ENCODE measurements at regions not wholly inside any gene's neighbourhood (a gene's known extent, or its start where the extent isn't known, plus 50 kb on each side); places are given as distances from the start of the nearest gene placed in this dataset.

DNA sequence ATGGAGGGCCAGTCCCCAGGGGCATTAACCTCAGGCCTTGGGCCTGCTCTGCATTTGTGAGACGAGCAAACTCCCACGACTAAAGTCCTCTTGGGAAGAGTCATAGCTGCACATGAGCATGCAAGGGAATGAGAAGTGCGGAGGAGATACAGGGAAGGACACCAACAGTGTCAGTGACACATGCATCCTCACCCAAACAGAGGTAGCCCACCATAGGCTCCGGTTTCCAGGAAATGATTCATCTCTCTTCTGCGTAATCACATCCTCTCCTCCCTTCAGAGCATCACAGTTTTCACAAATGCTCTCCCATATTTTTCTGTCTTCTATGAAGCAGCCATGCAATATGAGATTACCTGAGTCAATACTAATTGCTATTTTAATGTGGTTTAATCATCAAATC, 725.7 kb upstream of the GOT2 start:
- no peak for TF ChIP-seq TAF1 (IDR thresholded peaks at IDR 0.05; ENCODE audit: control insufficient read depth, extremely low read depth, insufficient read depth, low read length, severe bottlenecking)
- no peak for TF ChIP-seq POLR2A (conservative IDR thresholded peaks at IDR 0.05)
- no peak for TF ChIP-seq CC2D1A (IDR thresholded peaks at IDR 0.05)
- TF ChIP-seq, protein P1, sequence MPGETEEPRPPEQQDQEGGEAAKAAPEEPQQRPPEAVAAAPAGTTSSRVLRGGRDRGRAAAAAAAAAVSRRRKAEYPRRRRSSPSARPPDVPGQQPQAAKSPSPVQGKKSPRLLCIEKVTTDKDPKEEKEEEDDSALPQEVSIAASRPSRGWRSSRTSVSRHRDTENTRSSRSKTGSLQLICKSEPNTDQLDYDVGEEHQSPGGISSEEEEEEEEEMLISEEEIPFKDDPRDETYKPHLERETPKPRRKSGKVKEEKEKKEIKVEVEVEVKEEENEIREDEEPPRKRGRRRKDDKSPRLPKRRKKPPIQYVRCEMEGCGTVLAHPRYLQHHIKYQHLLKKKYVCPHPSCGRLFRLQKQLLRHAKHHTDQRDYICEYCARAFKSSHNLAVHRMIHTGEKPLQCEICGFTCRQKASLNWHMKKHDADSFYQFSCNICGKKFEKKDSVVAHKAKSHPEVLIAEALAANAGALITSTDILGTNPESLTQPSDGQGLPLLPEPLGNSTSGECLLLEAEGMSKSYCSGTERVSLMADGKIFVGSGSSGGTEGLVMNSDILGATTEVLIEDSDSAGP (CRISPR knock-in tag; IDR thresholded peaks at IDR 0.05), result no peak
- TF ChIP-seq YY1 (IDR thresholded peaks at IDR 0.05; ENCODE audit: borderline replicate concordance in 1 of 3, control insufficient read depth in 1 of 3, extremely low read depth in 1 of 3, insufficient read depth in 3 of 3, insufficient read length in 1 of 3, insufficient replicate concordance in 2 of 3, low read depth in 1 of 3, low read length in 2 of 3), result no peak
- TF ChIP-seq, protein P2, sequence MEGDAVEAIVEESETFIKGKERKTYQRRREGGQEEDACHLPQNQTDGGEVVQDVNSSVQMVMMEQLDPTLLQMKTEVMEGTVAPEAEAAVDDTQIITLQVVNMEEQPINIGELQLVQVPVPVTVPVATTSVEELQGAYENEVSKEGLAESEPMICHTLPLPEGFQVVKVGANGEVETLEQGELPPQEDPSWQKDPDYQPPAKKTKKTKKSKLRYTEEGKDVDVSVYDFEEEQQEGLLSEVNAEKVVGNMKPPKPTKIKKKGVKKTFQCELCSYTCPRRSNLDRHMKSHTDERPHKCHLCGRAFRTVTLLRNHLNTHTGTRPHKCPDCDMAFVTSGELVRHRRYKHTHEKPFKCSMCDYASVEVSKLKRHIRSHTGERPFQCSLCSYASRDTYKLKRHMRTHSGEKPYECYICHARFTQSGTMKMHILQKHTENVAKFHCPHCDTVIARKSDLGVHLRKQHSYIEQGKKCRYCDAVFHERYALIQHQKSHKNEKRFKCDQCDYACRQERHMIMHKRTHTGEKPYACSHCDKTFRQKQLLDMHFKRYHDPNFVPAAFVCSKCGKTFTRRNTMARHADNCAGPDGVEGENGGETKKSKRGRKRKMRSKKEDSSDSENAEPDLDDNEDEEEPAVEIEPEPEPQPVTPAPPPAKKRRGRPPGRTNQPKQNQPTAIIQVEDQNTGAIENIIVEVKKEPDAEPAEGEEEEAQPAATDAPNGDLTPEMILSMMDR (IDR thresholded peaks at IDR 0.05 in 2 of 3, conservative IDR thresholded peaks at IDR 0.05 in 1 of 3; ENCODE audit: insufficient read depth in 2 of 3, low read depth in 1 of 3, low read length in 3 of 3), result no peak
- TF ChIP-seq, protein P3, sequence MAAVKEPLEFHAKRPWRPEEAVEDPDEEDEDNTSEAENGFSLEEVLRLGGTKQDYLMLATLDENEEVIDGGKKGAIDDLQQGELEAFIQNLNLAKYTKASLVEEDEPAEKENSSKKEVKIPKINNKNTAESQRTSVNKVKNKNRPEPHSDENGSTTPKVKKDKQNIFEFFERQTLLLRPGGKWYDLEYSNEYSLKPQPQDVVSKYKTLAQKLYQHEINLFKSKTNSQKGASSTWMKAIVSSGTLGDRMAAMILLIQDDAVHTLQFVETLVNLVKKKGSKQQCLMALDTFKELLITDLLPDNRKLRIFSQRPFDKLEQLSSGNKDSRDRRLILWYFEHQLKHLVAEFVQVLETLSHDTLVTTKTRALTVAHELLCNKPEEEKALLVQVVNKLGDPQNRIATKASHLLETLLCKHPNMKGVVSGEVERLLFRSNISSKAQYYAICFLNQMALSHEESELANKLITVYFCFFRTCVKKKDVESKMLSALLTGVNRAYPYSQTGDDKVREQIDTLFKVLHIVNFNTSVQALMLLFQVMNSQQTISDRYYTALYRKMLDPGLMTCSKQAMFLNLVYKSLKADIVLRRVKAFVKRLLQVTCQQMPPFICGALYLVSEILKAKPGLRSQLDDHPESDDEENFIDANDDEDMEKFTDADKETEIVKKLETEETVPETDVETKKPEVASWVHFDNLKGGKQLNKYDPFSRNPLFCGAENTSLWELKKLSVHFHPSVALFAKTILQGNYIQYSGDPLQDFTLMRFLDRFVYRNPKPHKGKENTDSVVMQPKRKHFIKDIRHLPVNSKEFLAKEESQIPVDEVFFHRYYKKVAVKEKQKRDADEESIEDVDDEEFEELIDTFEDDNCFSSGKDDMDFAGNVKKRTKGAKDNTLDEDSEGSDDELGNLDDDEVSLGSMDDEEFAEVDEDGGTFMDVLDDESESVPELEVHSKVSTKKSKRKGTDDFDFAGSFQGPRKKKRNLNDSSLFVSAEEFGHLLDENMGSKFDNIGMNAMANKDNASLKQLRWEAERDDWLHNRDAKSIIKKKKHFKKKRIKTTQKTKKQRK (IDR thresholded peaks at IDR 0.05; ENCODE audit: borderline replicate concordance, low read depth, low read length), result no peak
- TF ChIP-seq ZNF184 (CRISPR knock-in tag; IDR thresholded peaks at IDR 0.05), result no peak
- no peak for TF ChIP-seq ZFP1 (CRISPR knock-in tag; IDR thresholded peaks at IDR 0.05)
- no peak for TF ChIP-seq HNRNPL (IDR thresholded peaks at IDR 0.05; ENCODE audit: low read depth, low read length)
- TF ChIP-seq POLR2AphosphoS5 (IDR thresholded peaks at IDR 0.05; ENCODE audit: control insufficient read depth, insufficient read depth, low read depth, low read length), result no peak
